COR-L47 (cell line): ENCODE measurements at regions not wholly inside any gene's neighbourhood (a gene's known extent, or its start where the extent isn't known, plus 50 kb on each side); places are given as distances from the start of the nearest gene placed in this dataset.
"Not testable (repeated sequence)": the region's sequence is repeated elsewhere in the genome, so short reads cannot be mapped to it uniquely, and the experiment has no call there.

Experiments
- DNase-seq: peaks from one replicate; lab custom pipeline; 2025; lab: John Stamatoyannopoulos, UW

- no peak for DNase-seq
These were observed 490.2 kb upstream of the RORB start for GRCh38 chr9:74006935-74007334.

GRCh38 chr9:74007833-74008232 lies 489.3 kb upstream of the RORB start:
- DNase-seq: no peak

GRCh38 chr9:74016004-74016403 lies 481.1 kb upstream of the RORB start:
- no peak for DNase-seq

- DNase-seq: no peak
These were observed 471.7 kb upstream of the RORB start for GRCh38 chr9:74025402-74025925.

- DNase-seq: no peak
These were observed 464.7 kb upstream of the RORB start for GRCh38 chr9:74032421-74032820.

GRCh38 chr9:74035786-74036185 lies 461.3 kb upstream of the RORB start:
- no peak for DNase-seq

GRCh38 chr9:74036549-74037231 lies 460.4 kb upstream of the RORB start:
- DNase-seq: no peak

GRCh38 chr9:74037274-74037673 lies 459.9 kb upstream of the RORB start:
- DNase-seq: no peak

GRCh38 chr9:74041588-74041987 lies 455.5 kb upstream of the RORB start:
- DNase-seq: no peak

- DNase-seq: no peak
These were observed 452.3 kb upstream of the RORB start for GRCh38 chr9:74044844-74045243.

GRCh38 chr9:74056023-74056422 lies 441.1 kb upstream of the RORB start:
- DNase-seq: no peak

- DNase-seq: not testable (repeated sequence)
These were observed 440.1 kb upstream of the RORB start for GRCh38 chr9:74057051-74057450.

GRCh38 chr9:74064702-74065101 lies 432.4 kb upstream of the RORB start:
- DNase-seq: no peak

GRCh38 chr9:74066128-74066527 lies 431.0 kb upstream of the RORB start:
- no peak for DNase-seq

GRCh38 chr9:74066605-74067004 lies 430.5 kb upstream of the RORB start:
- no peak for DNase-seq

GRCh38 chr9:74071502-74071901 lies 425.6 kb upstream of the RORB start:
- DNase-seq: no peak

GRCh38 chr9:74073897-74074296 lies 423.2 kb upstream of the RORB start:
- DNase-seq: no peak

GRCh38 chr9:74078647-74079046 lies 418.5 kb upstream of the RORB start:
- DNase-seq: no peak

GRCh38 chr9:74080652-74081051 lies 416.5 kb upstream of the RORB start:
- not testable (repeated sequence) for DNase-seq

- no peak for DNase-seq
These were observed 413.3 kb upstream of the RORB start for GRCh38 chr9:74083681-74084433.

- DNase-seq: not testable (repeated sequence)
These were observed 411.6 kb upstream of the RORB start for GRCh38 chr9:74085384-74086037.

GRCh38 chr9:74090921-74091320 lies 406.2 kb upstream of the RORB start:
- DNase-seq: not testable (repeated sequence)

GRCh38 chr9:74092491-74092834 lies 404.7 kb upstream of the RORB start:
- DNase-seq: no peak
